NB4 (cell line): ENCODE measurements at regions not wholly inside any gene's neighbourhood (a gene's known extent, or its start where the extent isn't known, plus 50 kb on each side); places are given as distances from the start of the nearest gene placed in this dataset.

Source experiments
- DNase-seq: peaks from one replicate; pipeline ENCODE4 v3.0.0; 2010; ENCODE audit warnings: low read depth
- H3K4me3 ChIP-seq: one replicate; pipeline ENCODE4 v1.5.1; 2011; ENCODE audit warnings: mild to moderate bottlenecking, low read depth, low read length, moderate library complexity
- MYC ChIP-seq: IDR thresholded peaks from 2 replicates; pipeline ENCODE4 v1.6.1; 2011; ENCODE audit warnings: low read depth, low read length
- POLR2A ChIP-seq: IDR thresholded peaks from 2 replicates; pipeline ENCODE4 v1.6.1; 2011; ENCODE audit warnings: mild to moderate bottlenecking; ENCODE audit not compliant: insufficient read length; ENCODE audit errors: extremely low read depth
- TF ChIP-seq, protein P1 (sequence below): IDR thresholded peaks from 2 replicates; pipeline ENCODE4 v1.6.1; 2011; ENCODE audit warnings: low read depth, low read length
- TF ChIP-seq, protein P2 (sequence below): IDR thresholded peaks from one replicate; pipeline ENCODE4 v1.5.1; 2012; ENCODE audit warnings: low read depth, low read length

DNA sequence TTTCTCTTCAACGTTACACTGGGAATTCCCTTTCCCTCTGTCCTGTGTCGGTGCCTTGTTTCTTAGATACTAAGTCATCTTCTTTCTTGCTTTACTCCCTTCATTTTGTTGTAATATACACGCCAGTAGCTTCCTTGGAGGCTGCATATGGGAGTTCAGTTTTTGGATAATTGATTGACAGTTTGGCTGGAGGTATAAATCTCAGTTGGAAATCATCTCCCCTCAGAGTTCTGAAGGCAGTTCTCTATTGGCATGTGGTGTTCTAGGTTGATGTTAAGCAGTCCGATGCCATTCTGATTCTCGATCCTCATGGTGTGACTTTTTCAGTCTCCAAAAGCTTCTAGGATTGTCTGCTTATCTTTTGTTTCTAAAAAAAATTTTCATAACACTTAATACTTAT lies 152.5 kb upstream of the GLI2 start:
- DNase-seq, result no peak
- TF ChIP-seq, protein P1, sequence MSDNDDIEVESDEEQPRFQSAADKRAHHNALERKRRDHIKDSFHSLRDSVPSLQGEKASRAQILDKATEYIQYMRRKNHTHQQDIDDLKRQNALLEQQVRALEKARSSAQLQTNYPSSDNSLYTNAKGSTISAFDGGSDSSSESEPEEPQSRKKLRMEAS, result no peak
- TF ChIP-seq POLR2A (no peak), MYC (no peak)
- H3K4me3 ChIP-seq, result no peak overlapping the region

DNA sequence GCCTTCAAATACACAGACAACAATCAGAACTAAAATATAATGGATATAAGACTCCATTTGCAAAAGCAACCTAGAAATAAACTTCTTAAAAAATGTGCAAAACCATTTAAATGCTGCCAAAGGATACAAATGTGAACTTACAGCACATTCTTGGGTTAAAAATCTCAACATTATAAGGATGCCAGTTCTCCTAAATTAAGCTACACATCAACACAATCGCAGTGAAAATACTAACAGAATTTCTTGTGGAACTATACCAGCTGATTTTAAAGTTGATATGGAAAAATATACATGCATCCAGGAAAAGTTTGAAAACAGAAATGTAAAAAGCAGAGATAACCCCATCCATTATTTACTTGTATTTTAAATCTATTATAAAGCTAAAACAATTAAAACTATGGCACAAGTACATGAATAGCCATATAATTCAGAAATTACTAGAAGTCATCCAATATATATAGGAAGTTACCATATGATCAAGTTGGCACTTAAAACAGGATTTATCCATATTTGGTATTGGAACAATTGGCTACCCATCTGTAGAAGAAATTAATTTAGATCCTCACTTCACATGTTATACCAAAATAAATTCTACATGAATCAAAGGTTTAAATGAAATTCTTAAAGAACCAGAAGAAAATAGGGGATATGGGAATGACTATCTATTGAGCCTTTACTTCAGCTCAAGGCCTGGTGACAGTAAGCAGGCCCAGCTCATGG lies 151.7 kb upstream of the GLI2 start:
- no peak overlapping the region for H3K4me3 ChIP-seq
- TF ChIP-seq POLR2A, result no peak
- TF ChIP-seq, protein P1, result no peak

DNA sequence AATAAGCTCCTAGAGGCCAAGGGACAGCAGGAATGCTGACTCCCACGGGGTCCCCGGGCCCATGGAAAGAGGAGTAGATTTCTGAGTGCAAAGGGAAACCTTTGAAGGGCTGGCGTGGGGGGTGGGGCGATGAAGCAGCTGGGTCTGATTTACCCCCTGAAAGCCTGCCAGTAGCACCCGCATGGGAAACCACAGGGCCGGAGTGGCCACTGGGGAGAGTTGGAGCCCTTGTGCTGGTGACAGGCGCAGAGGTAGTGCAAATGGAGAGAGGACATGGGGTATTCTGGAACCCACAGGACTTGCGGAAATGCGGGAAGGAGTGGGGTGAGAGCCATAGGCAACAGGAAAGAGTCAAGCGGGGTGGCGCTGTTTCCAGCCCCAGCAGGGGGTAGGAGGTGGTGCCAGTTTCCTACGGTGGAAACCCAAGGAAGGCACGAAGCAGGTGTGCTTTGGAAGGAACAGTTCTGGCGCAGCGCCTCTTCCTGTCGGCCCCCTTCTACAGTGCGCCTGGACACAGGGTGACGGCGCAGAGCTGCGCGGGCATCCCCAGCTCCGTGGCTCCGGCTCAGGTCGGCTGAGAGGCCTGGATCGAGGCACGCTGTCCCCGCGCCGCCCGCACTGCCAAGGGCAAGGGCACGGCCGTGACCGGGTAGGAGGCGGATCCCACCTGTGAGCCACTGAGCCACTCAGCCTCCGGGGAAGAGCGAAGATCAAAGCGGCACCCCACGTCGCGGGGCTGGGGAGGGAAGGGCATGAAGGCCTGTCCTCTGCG lies 149.0 kb upstream of the GLI2 start:
- no peak for TF ChIP-seq POLR2A
- TF ChIP-seq, protein P1, result no peak
- no peak for TF ChIP-seq MYC
- TF ChIP-seq, protein P2, sequence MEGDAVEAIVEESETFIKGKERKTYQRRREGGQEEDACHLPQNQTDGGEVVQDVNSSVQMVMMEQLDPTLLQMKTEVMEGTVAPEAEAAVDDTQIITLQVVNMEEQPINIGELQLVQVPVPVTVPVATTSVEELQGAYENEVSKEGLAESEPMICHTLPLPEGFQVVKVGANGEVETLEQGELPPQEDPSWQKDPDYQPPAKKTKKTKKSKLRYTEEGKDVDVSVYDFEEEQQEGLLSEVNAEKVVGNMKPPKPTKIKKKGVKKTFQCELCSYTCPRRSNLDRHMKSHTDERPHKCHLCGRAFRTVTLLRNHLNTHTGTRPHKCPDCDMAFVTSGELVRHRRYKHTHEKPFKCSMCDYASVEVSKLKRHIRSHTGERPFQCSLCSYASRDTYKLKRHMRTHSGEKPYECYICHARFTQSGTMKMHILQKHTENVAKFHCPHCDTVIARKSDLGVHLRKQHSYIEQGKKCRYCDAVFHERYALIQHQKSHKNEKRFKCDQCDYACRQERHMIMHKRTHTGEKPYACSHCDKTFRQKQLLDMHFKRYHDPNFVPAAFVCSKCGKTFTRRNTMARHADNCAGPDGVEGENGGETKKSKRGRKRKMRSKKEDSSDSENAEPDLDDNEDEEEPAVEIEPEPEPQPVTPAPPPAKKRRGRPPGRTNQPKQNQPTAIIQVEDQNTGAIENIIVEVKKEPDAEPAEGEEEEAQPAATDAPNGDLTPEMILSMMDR, result no peak
- H3K4me3 ChIP-seq, result no peak overlapping the region
- DNase-seq, result no peak

More for the DNA sequence above, 151.7 kb upstream of the GLI2 start:
- DNase-seq, result no peak

DNA sequence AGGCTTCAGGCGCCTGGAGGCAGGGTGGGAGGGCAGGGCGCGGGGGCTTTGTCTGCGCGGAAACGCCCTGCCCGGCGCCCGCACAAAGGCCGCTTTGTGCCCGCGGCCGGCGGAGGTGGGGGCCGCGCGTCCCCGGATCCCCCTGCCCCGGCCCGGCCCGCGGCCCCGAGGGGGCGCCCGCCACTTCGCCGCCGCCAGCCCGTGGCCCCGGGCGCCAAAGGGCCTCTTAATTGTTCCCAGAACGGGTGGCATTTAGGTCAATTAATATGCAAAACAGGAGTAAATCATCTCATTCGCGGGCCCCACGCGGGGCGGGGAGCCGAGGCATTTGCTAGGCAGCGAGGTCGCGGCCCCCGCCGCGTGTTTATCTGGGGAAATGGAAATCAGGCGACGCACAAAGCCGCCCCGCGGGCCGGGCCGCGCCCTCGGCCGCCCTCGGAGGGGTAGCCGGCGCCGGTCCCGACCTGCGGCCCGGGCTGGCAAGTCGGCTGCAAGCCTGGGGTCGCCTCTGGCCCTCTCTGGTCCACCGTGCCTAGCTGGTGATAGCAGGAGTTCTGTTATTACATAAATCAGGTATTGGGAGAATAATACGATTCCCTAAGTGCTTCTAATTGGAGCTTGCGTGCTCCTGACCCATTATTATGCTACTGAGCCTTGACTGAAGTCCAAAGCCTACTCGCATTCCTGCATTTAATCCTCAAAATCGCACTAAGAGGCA lies 148.2 kb upstream of the GLI2 start:
- no peak overlapping the region for H3K4me3 ChIP-seq
- TF ChIP-seq POLR2A, result no peak
- TF ChIP-seq, protein P2, result no peak
- no peak for TF ChIP-seq MYC
- TF ChIP-seq, protein P1, result no peak
- no peak for DNase-seq

DNA sequence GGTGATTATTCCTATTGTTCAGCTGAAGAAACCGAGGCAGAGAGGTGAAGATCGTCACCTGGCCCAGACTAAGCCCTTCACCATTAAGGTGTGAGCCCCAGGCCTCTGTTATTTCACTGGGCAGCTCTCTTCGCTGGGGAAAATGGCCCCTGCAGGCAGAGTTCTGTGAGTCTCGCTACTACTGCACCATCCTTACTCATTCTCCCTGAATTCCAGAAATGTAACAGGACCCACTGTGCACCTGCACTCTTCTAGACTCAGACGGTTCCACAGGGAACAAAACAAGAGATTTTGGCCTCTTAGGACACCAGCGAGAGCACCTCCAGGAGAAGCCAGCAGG lies 147.7 kb upstream of the GLI2 start:
- DNase-seq, result no peak
- no peak overlapping the region for H3K4me3 ChIP-seq

DNA sequence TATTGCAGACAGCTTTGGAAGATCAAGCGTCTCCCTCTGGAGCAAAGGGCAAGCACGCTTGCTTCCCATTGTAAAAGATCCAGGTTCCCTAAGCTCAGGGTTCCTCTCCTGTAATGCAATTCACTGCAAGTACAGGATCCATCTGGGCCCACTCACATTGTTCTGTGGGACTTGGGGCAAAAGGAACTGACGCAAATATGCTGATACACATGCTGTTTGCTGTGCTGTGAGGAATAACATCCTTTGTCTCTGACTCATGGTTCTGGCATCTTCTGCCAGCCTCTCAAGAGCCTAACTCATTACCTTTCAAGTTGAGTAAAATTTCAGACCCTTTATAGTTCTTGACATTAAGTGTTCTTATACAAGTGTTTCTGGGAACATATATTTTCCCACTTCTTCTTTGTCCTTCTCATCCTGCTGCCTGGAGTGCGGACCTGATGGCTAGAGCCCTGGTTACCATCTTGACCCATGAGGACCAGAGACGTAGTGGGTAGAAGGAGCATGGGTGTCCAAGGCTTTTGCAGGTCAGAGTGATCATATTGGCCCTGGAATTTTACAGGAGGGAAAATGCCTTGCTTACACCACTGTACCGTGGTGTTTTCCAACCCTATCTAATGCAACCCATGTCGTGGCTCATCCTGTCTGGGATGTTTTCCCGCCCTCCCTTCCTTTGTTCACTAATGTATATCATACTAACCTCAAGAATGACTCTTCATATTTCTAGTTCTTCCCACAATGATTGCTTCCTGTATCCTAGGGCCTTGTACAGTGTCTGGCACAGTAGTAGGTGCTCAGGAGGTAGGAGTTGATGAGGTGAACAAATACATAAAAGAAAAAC lies 145.7 kb upstream of the GLI2 start:
- TF ChIP-seq POLR2A (no peak), MYC (no peak)
- TF ChIP-seq, protein P1, result no peak
- TF ChIP-seq, protein P2, result no peak
- no peak overlapping the region for H3K4me3 ChIP-seq
- no peak for DNase-seq

More for the DNA sequence above, 147.7 kb upstream of the GLI2 start:
- TF ChIP-seq MYC (no peak), POLR2A (no peak)
